Gastrocnemius medialis (tissue), 4 donors: ENCODE measurements at regions not wholly inside any gene's neighbourhood (a gene's known extent, or its start where the extent isn't known, plus 50 kb on each side); places are given as distances from the start of the nearest gene placed in this dataset.

Experiments
- ATAC-seq, 2 donors: fragments of 150-250 bp; one replicate each; pipeline ENCODE4 v1.9.1; 2016
- DNase-seq, 2 donors: peaks; one replicate each; pipeline ENCODE4 v3.0.0-alpha.2; 2019
- H3K27ac ChIP-seq, 4 donors: fragments of 200-600 bp; sonication (generic); 1 replicate in 1 of 4; 2 replicates in 3 of 4; pipeline ENCODE4 v1.5.1; 2016 to 2018; ENCODE audit warnings: mild to moderate bottlenecking in 2 of 4, moderate library complexity in 1 of 4
- H3K27me3 ChIP-seq, 3 donors: fragments of 200-600 bp; sonication (generic) in 2 of 3; 1 replicate in 1 of 3; 2 replicates in 2 of 3; pipeline versions ENCODE4 v1.5.1 to v1.6.0; 2016 to 2019; ENCODE audit warnings: mild to moderate bottlenecking in 1 of 3, moderate library complexity in 1 of 3
- H3K36me3 ChIP-seq, 2 donors: fragments of 200-600 bp; sonication (generic) in 1 of 2; one replicate each; pipeline ENCODE4 v1.5.1; 2017 to 2018
- H3K4me1 ChIP-seq, 2 donors: fragments of 200-600 bp; sonication (generic) in 1 of 2; one replicate each; pipeline ENCODE4 v1.5.1; 2016 to 2017; ENCODE audit warnings: mild to moderate bottlenecking in 2 of 2
- H3K4me3 ChIP-seq, 4 donors: fragments of 200-600 bp; sonication (generic) in 3 of 4; 1 replicate in 1 of 4; 2 replicates in 3 of 4; pipeline ENCODE4 v1.5.1; 2016 to 2019; ENCODE audit warnings: mild to moderate bottlenecking in 2 of 4
- H3K9me3 ChIP-seq, 3 donors: fragments of 200-600 bp; sonication (generic) in 2 of 3; 1 replicate in 1 of 3; 2 replicates in 2 of 3; pipeline ENCODE4 v1.5.1; 2016 to 2019
- POLR2A ChIP-seq, 2 donors: fragments of 450-650 bp; IDR thresholded peaks; one replicate each; pipeline ENCODE4 v1.6.1; 2017; ENCODE audit warnings: antibody characterized with exemption in 2 of 2, mild to moderate bottlenecking in 2 of 2, moderate library complexity in 2 of 2
- in situ Hi-C, 4 donors: fragments of 200-750 bp; cut with MboI; loops; one replicate each; pipeline versions ENCODE4 v1.15.0 to v1.8.0; 2017; ENCODE audit warnings: low sequenced_read_pairs in 4 of 4
- intact Hi-C: fragments of 100-400 bp; cut with DNase I; formaldehyde crosslinking; loops from one replicate; pipeline ENCODE4 v1.15.1; 2023; ENCODE audit warnings: low total_unique reads
- TF ChIP-seq, protein P1 (sequence below), 5 experiments: fragments of 450-650 bp in 3 of 5; fragments of 200-600 bp in 2 of 5; sonication (generic) in 2 of 5; IDR thresholded peaks in 4 of 5; conservative IDR thresholded peaks in 1 of 5; 1 replicate in 4 of 5; 2 replicates in 1 of 5; pipeline ENCODE4 v1.5.1; 2016 to 2019; ENCODE audit warnings: antibody characterized with exemption in 5 of 5, mild to moderate bottlenecking in 3 of 5, moderate library complexity in 3 of 5

DNA sequence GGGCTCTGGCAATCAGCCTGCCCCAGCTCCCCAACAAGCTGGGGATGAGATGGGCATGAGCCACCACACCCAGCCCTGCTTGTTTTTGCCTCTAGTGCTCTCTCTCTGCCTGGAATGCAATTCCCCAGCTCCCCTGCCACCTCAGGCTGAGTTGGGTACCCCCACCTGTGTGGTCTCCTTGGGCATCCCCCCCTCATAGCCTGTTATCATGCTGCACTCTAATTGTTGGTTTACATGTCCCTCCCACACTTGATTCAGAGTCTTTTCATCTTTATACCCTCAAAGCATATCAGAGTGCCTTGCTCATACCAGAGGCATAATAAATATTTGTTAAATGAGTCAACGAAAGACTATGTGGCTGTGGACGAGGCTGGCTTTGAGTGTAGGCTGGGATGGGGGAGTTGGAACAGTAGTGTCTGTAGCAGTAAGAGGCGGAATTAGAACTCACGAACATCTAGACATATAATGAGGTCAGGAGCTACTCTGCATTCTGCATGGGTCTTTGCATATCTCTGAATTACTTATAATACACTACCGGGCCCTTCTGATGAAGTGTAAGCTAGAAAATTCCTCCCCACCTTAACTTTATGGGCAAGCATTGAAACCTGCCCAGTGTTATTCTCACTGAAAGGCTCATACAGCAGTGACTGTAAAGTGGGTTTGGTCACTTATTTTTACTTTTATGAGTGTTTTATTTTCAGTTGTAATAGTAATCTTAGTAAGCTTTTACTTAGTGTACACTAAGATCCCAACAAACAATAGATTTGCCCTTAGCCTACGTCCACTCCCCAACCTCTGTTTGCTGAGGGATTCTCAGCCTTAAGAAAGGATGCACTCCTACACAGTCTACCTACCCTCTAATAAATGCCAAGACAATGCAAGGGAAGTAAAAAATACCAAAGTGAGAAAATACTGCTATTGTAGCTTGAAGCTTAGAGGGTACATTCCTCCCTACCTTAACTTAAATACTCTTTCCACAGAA is 58.7 kb downstream of the EDN1 start:
- in situ Hi-C loops = no loop called here
- Histone ChIP-seq H3K27me3 (no peaks in the 10 kb centered on the region), H3K36me3 (no peaks in the 10 kb centered on the region), H3K27ac (no peak overlapping the region), H3K9me3 (no peaks in the 10 kb centered on the region), H3K4me1 (no peaks in the 10 kb centered on the region), H3K4me3 (no peak overlapping the region)
- intact Hi-C loops = no loop called here
- no peak for TF ChIP-seq POLR2A (IDR thresholded peaks at IDR 0.05)
- TF ChIP-seq, protein P1, sequence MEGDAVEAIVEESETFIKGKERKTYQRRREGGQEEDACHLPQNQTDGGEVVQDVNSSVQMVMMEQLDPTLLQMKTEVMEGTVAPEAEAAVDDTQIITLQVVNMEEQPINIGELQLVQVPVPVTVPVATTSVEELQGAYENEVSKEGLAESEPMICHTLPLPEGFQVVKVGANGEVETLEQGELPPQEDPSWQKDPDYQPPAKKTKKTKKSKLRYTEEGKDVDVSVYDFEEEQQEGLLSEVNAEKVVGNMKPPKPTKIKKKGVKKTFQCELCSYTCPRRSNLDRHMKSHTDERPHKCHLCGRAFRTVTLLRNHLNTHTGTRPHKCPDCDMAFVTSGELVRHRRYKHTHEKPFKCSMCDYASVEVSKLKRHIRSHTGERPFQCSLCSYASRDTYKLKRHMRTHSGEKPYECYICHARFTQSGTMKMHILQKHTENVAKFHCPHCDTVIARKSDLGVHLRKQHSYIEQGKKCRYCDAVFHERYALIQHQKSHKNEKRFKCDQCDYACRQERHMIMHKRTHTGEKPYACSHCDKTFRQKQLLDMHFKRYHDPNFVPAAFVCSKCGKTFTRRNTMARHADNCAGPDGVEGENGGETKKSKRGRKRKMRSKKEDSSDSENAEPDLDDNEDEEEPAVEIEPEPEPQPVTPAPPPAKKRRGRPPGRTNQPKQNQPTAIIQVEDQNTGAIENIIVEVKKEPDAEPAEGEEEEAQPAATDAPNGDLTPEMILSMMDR (IDR thresholded peaks at IDR 0.05 in 4 of 5, conservative IDR thresholded peaks at IDR 0.05 in 1 of 5) = no peak
- ATAC-seq (no peak), DNase-seq (no peak)

- no peaks in the 10 kb centered on the region for H3K4me1 ChIP-seq
- no peak overlapping the region for H3K4me3 ChIP-seq
- no peaks in the 10 kb centered on the region for H3K36me3 ChIP-seq
- intact Hi-C loops = no loop called here
- in situ Hi-C loops = no loop called here
- H3K27ac ChIP-seq = no peak overlapping the region
- no peaks in the 10 kb centered on the region for H3K9me3 ChIP-seq
- DNase-seq (no peak), ATAC-seq (no peak)
- H3K27me3 ChIP-seq = no peaks in the 10 kb centered on the region
- TF ChIP-seq, protein P1 (IDR thresholded peaks at IDR 0.05 in 4 of 5, conservative IDR thresholded peaks at IDR 0.05 in 1 of 5) = no peak
- no peak for TF ChIP-seq POLR2A (IDR thresholded peaks at IDR 0.05)
Measured at GRCh38 chr6:12350644-12351170, 60.5 kb downstream of the EDN1 start.

- no peak for DNase-seq
- Histone ChIP-seq H3K27me3 (no peaks in the 10 kb centered on the region), H3K4me1 (no peaks in the 10 kb centered on the region), H3K27ac (no peak overlapping the region), H3K9me3 (no peaks in the 10 kb centered on the region), H3K36me3 (no peaks in the 10 kb centered on the region), H3K4me3 (no peak overlapping the region)
- intact Hi-C loops (no loop called here), in situ Hi-C loops (no loop called here)
- TF ChIP-seq POLR2A (IDR thresholded peaks at IDR 0.05) = no peak
- TF ChIP-seq, protein P1 (IDR thresholded peaks at IDR 0.05 in 4 of 5, conservative IDR thresholded peaks at IDR 0.05 in 1 of 5) = no peak
- ATAC-seq = no peak
Measured at GRCh38 chr6:12351672-12352071, 61.5 kb downstream of the EDN1 start.

- TF ChIP-seq POLR2A (IDR thresholded peaks at IDR 0.05) = no peak
- TF ChIP-seq, protein P1 (IDR thresholded peaks at IDR 0.05 in 4 of 5, conservative IDR thresholded peaks at IDR 0.05 in 1 of 5) = no peak
- Histone ChIP-seq H3K27me3 (no peaks in the 10 kb centered on the region), H3K9me3 (no peaks in the 10 kb centered on the region), H3K27ac (no peak overlapping the region), H3K4me3 (no peak overlapping the region), H3K36me3 (no peaks in the 10 kb centered on the region), H3K4me1 (no peaks in the 10 kb centered on the region)
- no peak for DNase-seq
- in situ Hi-C loops = no loop called here
- intact Hi-C loops = no loop called here
- ATAC-seq = no peak
Measured at GRCh38 chr6:12353731-12354130, 63.6 kb downstream of the EDN1 start.
